Peyer's patch (tissue), 4 donors: ENCODE measurements at regions not wholly inside any gene's neighbourhood (a gene's known extent, or its start where the extent isn't known, plus 50 kb on each side); places are given as distances from the start of the nearest gene placed in this dataset.

Experiments
- DNase-seq, 3 donors: peaks; one replicate each; pipeline ENCODE4 v3.0.0-alpha.2; 2017 to 2019
- H3K27ac ChIP-seq, 4 donors: fragments of 200-600 bp; sonication (generic); one replicate each; pipeline ENCODE4 v1.5.1; 2016 to 2019
- H3K27me3 ChIP-seq, 2 donors: fragments of 200-600 bp; sonication (generic); one replicate each; pipeline ENCODE4 v1.5.1; 2019
- H3K36me3 ChIP-seq, 3 donors: fragments of 200-600 bp; sonication (generic); one replicate each; pipeline ENCODE4 v1.5.1; 2016 to 2019
- H3K4me1 ChIP-seq, 4 donors: fragments of 200-600 bp; sonication (generic); one replicate each; pipeline ENCODE4 v1.5.1; 2016 to 2019
- H3K4me3 ChIP-seq, 4 donors: fragments of 200-600 bp; sonication (generic); 1 replicate in 3 of 4; 2 replicates in 1 of 4; pipeline ENCODE4 v1.5.1; 2016 to 2019; ENCODE audit warnings: mild to moderate bottlenecking in 1 of 4
- H3K9me3 ChIP-seq, 4 donors: fragments of 200-600 bp; sonication (generic); one replicate each; pipeline ENCODE4 v1.5.1; 2016 to 2019; ENCODE audit warnings: mild to moderate bottlenecking in 1 of 4
- POLR2A ChIP-seq, 2 donors: fragments of 450-650 bp; IDR thresholded peaks; one replicate each; pipeline ENCODE4 v1.5.1; 2017; ENCODE audit warnings: antibody characterized with exemption in 2 of 2, mild to moderate bottlenecking in 2 of 2, moderate library complexity in 2 of 2
- TF ChIP-seq, protein P1 (sequence below), 6 experiments: fragments of 450-650 bp in 4 of 6; fragments of 200-600 bp in 2 of 6; sonication (generic) in 1 of 6; IDR thresholded peaks; one replicate each; pipeline ENCODE4 v1.5.1; 2017 to 2019; ENCODE audit warnings: antibody characterized with exemption in 6 of 6, mild to moderate bottlenecking in 3 of 6, moderate library complexity in 1 of 6

DNA sequence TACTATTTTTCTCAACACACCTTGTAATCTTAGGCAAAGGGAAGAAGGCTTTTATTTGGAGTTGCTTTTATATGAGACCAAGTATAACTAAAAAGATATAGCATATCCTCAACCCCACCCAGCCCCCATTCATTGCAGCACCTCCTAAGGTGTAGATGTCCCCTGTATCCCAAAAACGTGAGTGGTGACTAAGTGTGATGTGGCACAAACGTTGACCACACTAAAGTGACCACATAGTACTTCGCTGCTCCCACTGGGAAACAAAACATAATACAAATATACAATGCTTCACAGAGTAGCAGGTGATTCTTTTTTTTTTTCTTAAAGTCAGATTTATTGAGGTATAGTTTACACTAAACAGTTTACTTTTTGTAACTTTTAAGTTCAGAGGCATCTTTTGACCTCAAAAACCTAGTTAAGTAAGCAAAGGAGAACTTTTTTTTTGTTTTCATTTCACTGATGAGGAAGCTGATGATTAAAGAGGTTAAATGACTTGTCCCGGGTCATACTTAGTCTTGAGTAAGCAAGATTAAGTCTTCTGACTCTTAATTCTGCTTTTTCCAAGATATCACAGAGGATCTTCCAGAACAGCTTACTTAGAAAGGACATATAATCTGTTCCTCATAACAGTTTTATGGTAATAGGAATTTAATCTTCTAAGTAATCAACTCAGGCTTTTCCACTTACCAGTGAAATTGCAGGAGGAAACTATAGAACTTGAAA is 245.2 kb upstream of the PLEKHG7 start:
- H3K9me3 ChIP-seq: no peaks in the 10 kb centered on the region
- no peak overlapping the region for H3K27ac ChIP-seq
- H3K4me3 ChIP-seq: no peak overlapping the region
- TF ChIP-seq, protein P1, sequence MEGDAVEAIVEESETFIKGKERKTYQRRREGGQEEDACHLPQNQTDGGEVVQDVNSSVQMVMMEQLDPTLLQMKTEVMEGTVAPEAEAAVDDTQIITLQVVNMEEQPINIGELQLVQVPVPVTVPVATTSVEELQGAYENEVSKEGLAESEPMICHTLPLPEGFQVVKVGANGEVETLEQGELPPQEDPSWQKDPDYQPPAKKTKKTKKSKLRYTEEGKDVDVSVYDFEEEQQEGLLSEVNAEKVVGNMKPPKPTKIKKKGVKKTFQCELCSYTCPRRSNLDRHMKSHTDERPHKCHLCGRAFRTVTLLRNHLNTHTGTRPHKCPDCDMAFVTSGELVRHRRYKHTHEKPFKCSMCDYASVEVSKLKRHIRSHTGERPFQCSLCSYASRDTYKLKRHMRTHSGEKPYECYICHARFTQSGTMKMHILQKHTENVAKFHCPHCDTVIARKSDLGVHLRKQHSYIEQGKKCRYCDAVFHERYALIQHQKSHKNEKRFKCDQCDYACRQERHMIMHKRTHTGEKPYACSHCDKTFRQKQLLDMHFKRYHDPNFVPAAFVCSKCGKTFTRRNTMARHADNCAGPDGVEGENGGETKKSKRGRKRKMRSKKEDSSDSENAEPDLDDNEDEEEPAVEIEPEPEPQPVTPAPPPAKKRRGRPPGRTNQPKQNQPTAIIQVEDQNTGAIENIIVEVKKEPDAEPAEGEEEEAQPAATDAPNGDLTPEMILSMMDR (IDR thresholded peaks at IDR 0.05): no peak
- TF ChIP-seq POLR2A (IDR thresholded peaks at IDR 0.05): no peak
- no peaks in the 10 kb centered on the region for H3K27me3 ChIP-seq
- H3K36me3 ChIP-seq: no peaks in the 10 kb centered on the region
- H3K4me1 ChIP-seq: no peaks in the 10 kb centered on the region
- no peak for DNase-seq

DNA sequence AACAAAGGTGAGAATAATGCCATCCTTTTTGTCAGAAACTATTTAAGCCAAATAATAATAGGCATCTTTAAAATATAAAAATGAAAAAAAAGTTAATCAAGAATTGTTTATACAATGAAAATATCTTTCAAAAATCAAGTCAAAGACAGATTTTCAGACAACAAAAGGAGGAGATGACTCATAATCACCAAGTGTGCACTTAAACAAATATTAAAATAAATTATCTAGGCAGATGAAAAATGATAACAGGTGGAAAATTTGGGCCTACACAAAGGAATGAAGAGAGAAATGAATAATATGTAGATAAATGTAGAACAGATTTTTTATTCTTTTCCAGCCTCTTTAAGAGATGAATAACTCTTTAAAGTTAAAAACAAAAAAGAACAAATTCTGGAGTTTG is 250.0 kb upstream of the PLEKHG7 start:
- DNase-seq: no peak
- TF ChIP-seq POLR2A (IDR thresholded peaks at IDR 0.05): no peak
- TF ChIP-seq, protein P1 (IDR thresholded peaks at IDR 0.05): no peak

DNA sequence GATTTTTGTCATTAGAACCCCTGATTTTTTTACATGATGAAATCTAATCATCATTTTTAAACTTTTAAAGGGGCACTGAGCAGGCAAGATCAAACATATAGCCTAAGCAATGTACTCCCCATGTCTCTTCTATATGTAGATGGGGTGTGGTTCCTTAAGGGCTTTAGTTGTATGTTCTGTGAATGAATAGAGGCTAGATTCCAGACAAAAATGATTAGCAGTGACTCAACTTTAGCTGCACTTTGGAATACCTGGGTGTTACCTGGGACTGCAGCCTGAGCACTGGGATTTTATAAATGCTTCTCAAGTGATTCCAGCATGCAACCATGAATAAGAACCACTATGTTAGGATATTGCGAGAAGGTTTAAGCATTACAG is 256.7 kb upstream of the PLEKHG7 start:
- DNase-seq: no peak
- TF ChIP-seq POLR2A (IDR thresholded peaks at IDR 0.05): no peak
- TF ChIP-seq, protein P1 (IDR thresholded peaks at IDR 0.05): no peak
- Histone ChIP-seq H3K27ac (peak overlapping the region in 3 of 4 donors; percentile 32 to 81 (median 73)), H3K4me3 (no peak overlapping the region), H3K4me1 (peaks cover 0 to 8% (median 0%) of the 10 kb centered on the region in 4 donors), H3K27me3 (no peaks in the 10 kb centered on the region), H3K36me3 (no peaks in the 10 kb centered on the region), H3K9me3 (no peaks in the 10 kb centered on the region)

More for the DNA sequence above, 250.0 kb upstream of the PLEKHG7 start:
- Histone ChIP-seq H3K27me3 (no peaks in the 10 kb centered on the region), H3K36me3 (no peaks in the 10 kb centered on the region), H3K27ac (no peak overlapping the region), H3K4me3 (no peak overlapping the region), H3K9me3 (no peaks in the 10 kb centered on the region), H3K4me1 (no peaks in the 10 kb centered on the region)

DNA sequence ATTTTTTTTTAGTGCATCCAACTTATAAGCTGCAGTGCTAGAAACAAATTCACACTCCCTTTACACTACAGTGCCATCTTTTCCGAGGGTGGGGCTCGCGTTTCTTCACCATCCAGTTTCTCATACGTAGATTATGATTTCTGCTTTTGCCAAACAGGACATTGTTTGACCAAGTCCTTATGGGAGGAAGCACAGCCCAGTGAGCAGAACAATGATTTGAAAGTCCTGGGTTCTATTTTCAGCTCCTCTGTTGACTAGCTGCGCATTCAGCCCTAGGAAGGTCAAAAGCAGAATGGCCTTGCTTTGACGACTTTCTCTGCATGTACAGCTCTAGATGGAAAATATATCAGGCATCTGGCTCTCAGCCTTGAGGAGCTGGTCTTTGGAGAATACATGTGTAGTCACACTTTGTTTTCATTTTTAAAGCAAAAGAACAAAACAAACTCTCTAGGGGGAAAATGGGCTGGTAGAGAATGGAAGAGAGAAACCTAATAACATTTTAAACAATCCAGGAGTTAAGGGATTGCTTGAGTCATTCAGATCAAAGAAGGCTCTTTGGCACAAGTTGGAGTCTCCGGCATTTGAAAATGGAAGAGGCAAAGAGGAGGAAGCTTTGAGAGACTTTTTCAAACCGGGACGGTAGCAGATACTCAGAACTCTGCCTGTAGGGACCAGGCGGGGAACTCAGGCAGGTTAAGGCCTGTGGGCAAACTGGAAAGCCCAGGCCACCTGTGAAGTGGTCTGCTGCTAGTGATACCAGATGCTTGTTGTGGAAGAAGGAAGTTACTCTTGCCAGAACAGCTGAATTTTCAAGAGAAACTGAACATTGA is 257.3 kb upstream of the PLEKHG7 start:
- Histone ChIP-seq H3K27ac (peak overlapping the region; percentile 18 to 81 (median 56)), H3K36me3 (no peaks in the 10 kb centered on the region), H3K27me3 (no peaks in the 10 kb centered on the region), H3K4me3 (no peak overlapping the region), H3K9me3 (no peaks in the 10 kb centered on the region), H3K4me1 (peaks cover 0 to 8% (median 0%) of the 10 kb centered on the region in 4 donors)
- TF ChIP-seq POLR2A (IDR thresholded peaks at IDR 0.05): no peak
- TF ChIP-seq, protein P1 (IDR thresholded peaks at IDR 0.05): no peak
- DNase-seq: peak in 2 of 3 donors; percentile 83 to 85

DNA sequence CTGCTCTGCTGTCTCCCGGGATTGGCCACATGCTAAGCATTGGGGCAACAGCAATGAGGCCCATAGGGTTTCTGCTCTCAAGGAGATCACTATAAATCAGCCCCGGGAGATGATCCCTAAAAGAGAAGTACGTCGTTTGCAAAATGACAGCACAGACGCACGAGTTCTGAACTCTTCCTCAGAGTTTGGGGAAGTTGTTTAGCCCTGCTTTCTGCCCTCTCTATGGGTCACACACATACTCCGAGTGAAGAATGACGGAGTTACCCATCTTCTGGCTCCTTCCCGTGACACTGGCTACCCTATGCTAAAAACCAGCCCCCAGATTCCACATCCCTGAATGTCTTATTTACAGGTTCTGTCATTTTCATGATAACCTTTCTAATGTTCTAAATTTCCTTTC is 258.0 kb upstream of the PLEKHG7 start:
- peaks cover 0 to 8% (median 0%) of the 10 kb centered on the region in 4 donors for H3K4me1 ChIP-seq
- peak overlapping the region in 3 of 4 donors; percentile 38 to 81 (median 73) for H3K27ac ChIP-seq
- TF ChIP-seq POLR2A (IDR thresholded peaks at IDR 0.05): no peak
- TF ChIP-seq, protein P1 (IDR thresholded peaks at IDR 0.05): no peak
- no peaks in the 10 kb centered on the region for H3K9me3 ChIP-seq
- no peaks in the 10 kb centered on the region for H3K27me3 ChIP-seq
- H3K4me3 ChIP-seq: no peak overlapping the region
- no peaks in the 10 kb centered on the region for H3K36me3 ChIP-seq
- DNase-seq: peak in 2 of 3 donors; percentile 67 to 77
